ENCODE measurements at regions not wholly inside any gene's neighbourhood (a gene's known extent, or its start where the extent isn't known, plus 50 kb on each side); places are given as distances from the start of the nearest gene placed in this dataset.
"Not testable (repeated sequence)": the region's sequence is repeated elsewhere in the genome, so short reads cannot be mapped to it uniquely, and the experiment has no call there.

GRCh38 chr1:187744665-187745064, 915.9 kb downstream of the PLA2G4A start:
- no peak for DNase-seq

- no peak for DNase-seq
Measured at GRCh38 chr1:187755536-187755935, 926.8 kb downstream of the PLA2G4A start.

GRCh38 chr1:187756684-187757083, 927.9 kb downstream of the PLA2G4A start:
- not testable (repeated sequence) for DNase-seq

- no peak for DNase-seq
Measured at GRCh38 chr1:187759825-187760333, 931.1 kb downstream of the PLA2G4A start.

- DNase-seq: no peak
Measured at GRCh38 chr1:187762118-187762517, 933.4 kb downstream of the PLA2G4A start.

- no peak for DNase-seq
Measured at GRCh38 chr1:187763465-187763864, 934.7 kb downstream of the PLA2G4A start.

GRCh38 chr1:187763976-187764375, 935.2 kb downstream of the PLA2G4A start:
- no peak for DNase-seq

GRCh38 chr1:187771396-187771795, 942.6 kb downstream of the PLA2G4A start:
- DNase-seq: no peak

- DNase-seq: no peak
Measured at GRCh38 chr1:187773168-187773567, 944.4 kb downstream of the PLA2G4A start.

- no peak for DNase-seq
Measured at GRCh38 chr1:187787736-187788135, 959.0 kb downstream of the PLA2G4A start.

- no peak for DNase-seq
Measured at GRCh38 chr1:187788718-187789117, 960.0 kb downstream of the PLA2G4A start.

GRCh38 chr1:187790724-187791123, 962.0 kb downstream of the PLA2G4A start:
- no peak for DNase-seq

- DNase-seq: no peak
Measured at GRCh38 chr1:187794561-187794960, 965.8 kb downstream of the PLA2G4A start.

GRCh38 chr1:187809549-187809948, 980.8 kb downstream of the PLA2G4A start:
- no peak for DNase-seq

- DNase-seq: no peak
Measured at GRCh38 chr1:187816646-187817045, 987.9 kb downstream of the PLA2G4A start.

GRCh38 chr1:187817782-187818181, 989.0 kb downstream of the PLA2G4A start:
- no peak for DNase-seq

- DNase-seq: no peak
Measured at GRCh38 chr1:187819086-187819485, 990.3 kb downstream of the PLA2G4A start.

- DNase-seq: no peak
Measured at GRCh38 chr1:187836557-187836956, 1007.8 kb downstream of the PLA2G4A start.

GRCh38 chr1:187837787-187838186, 1009.0 kb downstream of the PLA2G4A start:
- no peak for DNase-seq

- no peak for DNase-seq
Measured at GRCh38 chr1:187838335-187839293, 1009.9 kb downstream of the PLA2G4A start.

- no peak for DNase-seq
Measured at GRCh38 chr1:187839873-187840272, 1011.1 kb downstream of the PLA2G4A start.

- no peak for DNase-seq
Measured at GRCh38 chr1:187840557-187840956, 1011.8 kb downstream of the PLA2G4A start.

- no peak for DNase-seq
Measured at GRCh38 chr1:187842406-187843165, 1013.8 kb downstream of the PLA2G4A start.

GRCh38 chr1:187844313-187844712, 1015.6 kb downstream of the PLA2G4A start:
- no peak for DNase-seq
